ENCODE measurements at regions not wholly inside any gene's neighbourhood (a gene's known extent, or its start where the extent isn't known, plus 50 kb on each side); places are given as distances from the start of the nearest gene placed in this dataset.

GRCh38 chr3:177885063-177885462 lies 651.2 kb upstream of the KCNMB2 start:
- no peak for TF ChIP-seq ZFP30 (CRISPR knock-in tag; IDR thresholded peaks at IDR 0.05)
- no peak for TF ChIP-seq SNAI2 (CRISPR knock-in tag; IDR thresholded peaks at IDR 0.05)
- TF ChIP-seq ESRRG (CRISPR knock-in tag; IDR thresholded peaks at IDR 0.05), result no peak
- TF ChIP-seq OSR1 (CRISPR knock-in tag; IDR thresholded peaks at IDR 0.05), result no peak
- no peak for TF ChIP-seq TOX (CRISPR knock-in tag; IDR thresholded peaks at IDR 0.05; ENCODE audit: borderline replicate concordance)
- TF ChIP-seq PATZ1 (CRISPR knock-in tag; IDR thresholded peaks at IDR 0.05; ENCODE audit: borderline replicate concordance), result no peak
- no peak for TF ChIP-seq RARB (CRISPR knock-in tag; IDR thresholded peaks at IDR 0.05)
- no peak for TF ChIP-seq ZC3H10 (CRISPR knock-in tag; IDR thresholded peaks at IDR 0.05)
- ATAC-seq, result no peak

- TF ChIP-seq OSR1 (CRISPR knock-in tag; IDR thresholded peaks at IDR 0.05) (no peak), ZNF8 (CRISPR knock-in tag; IDR thresholded peaks at IDR 0.05) (no peak), CSDC2 (CRISPR knock-in tag; IDR thresholded peaks at IDR 0.05) (no peak)
- no peak for ATAC-seq
Observed at GRCh38 chr3:177886501-177886900, 649.7 kb upstream of the KCNMB2 start.

- ATAC-seq, result no peak
- no peak for TF ChIP-seq PATZ1 (CRISPR knock-in tag; IDR thresholded peaks at IDR 0.05; ENCODE audit: borderline replicate concordance)
- no peak for TF ChIP-seq SNAI2 (CRISPR knock-in tag; IDR thresholded peaks at IDR 0.05)
- no peak for TF ChIP-seq ZC3H10 (CRISPR knock-in tag; IDR thresholded peaks at IDR 0.05)
- TF ChIP-seq POU6F1 (CRISPR knock-in tag; IDR thresholded peaks at IDR 0.05; ENCODE audit: borderline replicate concordance, low read depth), result no peak
- no peak for TF ChIP-seq OSR1 (CRISPR knock-in tag; IDR thresholded peaks at IDR 0.05)
- no peak for TF ChIP-seq CSDC2 (CRISPR knock-in tag; IDR thresholded peaks at IDR 0.05)
- TF ChIP-seq ESRRG (CRISPR knock-in tag; IDR thresholded peaks at IDR 0.05), result no peak
- no peak for TF ChIP-seq TCF4 (CRISPR knock-in tag; IDR thresholded peaks at IDR 0.05; ENCODE audit: borderline replicate concordance)
- no peak for TF ChIP-seq BACH2 (CRISPR knock-in tag; IDR thresholded peaks at IDR 0.05; ENCODE audit: borderline replicate concordance)
- TF ChIP-seq TSHZ2 (CRISPR knock-in tag; IDR thresholded peaks at IDR 0.05), result no peak
- TF ChIP-seq PPARA (CRISPR knock-in tag; IDR thresholded peaks at IDR 0.05; ENCODE audit: borderline replicate concordance), result no peak
- TF ChIP-seq CREB5 (CRISPR knock-in tag; IDR thresholded peaks at IDR 0.05; ENCODE audit: low read depth), result no peak
- TF ChIP-seq ZNF70 (CRISPR knock-in tag; IDR thresholded peaks at IDR 0.05), result no peak
- TF ChIP-seq ARNTL (CRISPR knock-in tag; IDR thresholded peaks at IDR 0.05; ENCODE audit: borderline replicate concordance, low read depth), result no peak
- TF ChIP-seq TOX (CRISPR knock-in tag; IDR thresholded peaks at IDR 0.05; ENCODE audit: borderline replicate concordance), result no peak
- TF ChIP-seq ZNF565 (CRISPR knock-in tag; conservative IDR thresholded peaks at IDR 0.05; ENCODE audit: low read depth), result no peak
- no peak for TF ChIP-seq ISL1 (CRISPR knock-in tag; IDR thresholded peaks at IDR 0.05)
- TF ChIP-seq ZFP30 (CRISPR knock-in tag; IDR thresholded peaks at IDR 0.05), result no peak
- TF ChIP-seq ZNF8 (CRISPR knock-in tag; IDR thresholded peaks at IDR 0.05), result no peak
Observed at GRCh38 chr3:177887475-177887874, 648.8 kb upstream of the KCNMB2 start.

Measured in SK-N-SH treated with all-trans-retinoic acid at 6 μM for 48 hours (cell line).